Loucy (cell line): ENCODE measurements at regions not wholly inside any gene's neighbourhood (a gene's known extent, or its start where the extent isn't known, plus 50 kb on each side); places are given as distances from the start of the nearest gene placed in this dataset.

Experiments used
- H2AFZ ChIP-seq: fragments of 200-600 bp; sonication (generic); 2 replicates; pipeline ENCODE4 v1.6.0; 2016; ENCODE audit warnings: antibody characterized with exemption, mild to moderate bottlenecking, low read length, moderate library complexity
- H3F3A ChIP-seq: fragments of 200-600 bp; 2 replicates; pipeline ENCODE4 v1.6.0; 2016; ENCODE audit warnings: antibody characterized with exemption, low read depth, mild to moderate bottlenecking
- H3K27me3 ChIP-seq: fragments of 200-600 bp; sonication (generic); 2 replicates; pipeline ENCODE4 v1.6.1; 2014; ENCODE audit warnings: low read length, mild to moderate bottlenecking; ENCODE audit not compliant: insufficient read depth, poor library complexity, severe bottlenecking
- H3K36me3 ChIP-seq: fragments of 200-600 bp; sonication (generic); 2 replicates; pipeline ENCODE4 v1.6.1; 2016; ENCODE audit warnings: low read length; ENCODE audit not compliant: insufficient read depth
- H3K4me1 ChIP-seq: fragments of 200-600 bp; sonication (generic); 2 replicates; pipeline ENCODE4 v1.5.1; 2014; ENCODE audit warnings: low read length, mild to moderate bottlenecking; ENCODE audit not compliant: insufficient read depth, poor library complexity, severe bottlenecking
- H3K4me2 ChIP-seq: fragments of 200-600 bp; sonication (generic); 2 replicates; pipeline ENCODE4 v1.6.0; 2014; ENCODE audit warnings: antibody characterized with exemption, low read length, low read depth, mild to moderate bottlenecking; ENCODE audit not compliant: poor library complexity, severe bottlenecking
- H3K4me3 ChIP-seq: fragments of 200-600 bp; sonication (generic); 2 replicates; pipeline ENCODE4 v1.5.1; 2014; ENCODE audit warnings: low read length, mild to moderate bottlenecking, mixed read lengths; ENCODE audit not compliant: poor library complexity, severe bottlenecking
- H3K79me2 ChIP-seq: fragments of 200-600 bp; sonication (generic); 2 replicates; pipeline ENCODE4 v1.6.1; 2014; ENCODE audit warnings: low read length; ENCODE audit not compliant: insufficient read depth
- H3K9ac ChIP-seq: fragments of 200-600 bp; sonication (generic); 2 replicates; pipeline ENCODE4 v1.6.0; 2014; ENCODE audit warnings: mild to moderate bottlenecking, low read depth, low read length, moderate library complexity; ENCODE audit not compliant: poor library complexity, severe bottlenecking
- H3K9me2 ChIP-seq: fragments of 200-600 bp; sonication (generic); replicated peaks from 2 replicates; pipeline ENCODE4 v1.6.1; 2016; ENCODE audit warnings: low read depth, low read length, mixed read lengths
- H3K9me3 ChIP-seq: fragments of 200-600 bp; sonication (generic); 2 replicates; pipeline ENCODE4 v1.6.1; 2014; ENCODE audit warnings: mild to moderate bottlenecking, antibody characterized with exemption, low read length, low read depth; ENCODE audit not compliant: insufficient read depth
- H4K20me1 ChIP-seq: fragments of 200-600 bp; sonication (generic); 2 replicates; pipeline ENCODE4 v1.6.0; 2014; ENCODE audit warnings: antibody characterized with exemption, low read length, mild to moderate bottlenecking; ENCODE audit not compliant: insufficient read depth, poor library complexity, severe bottlenecking
- CTCF ChIP-seq: fragments of 200-600 bp; sonication (generic); conservative IDR thresholded peaks from 2 replicates; pipeline ENCODE4 v1.5.1; 2014; ENCODE audit warnings: mild to moderate bottlenecking, antibody characterized with exemption, low read length
- EZH2phosphoT487 ChIP-seq: fragments of 200-600 bp; IDR thresholded peaks from 2 replicates; pipeline ENCODE4 v1.6.1; 2018; ENCODE audit warnings: antibody characterized with exemption, mild to moderate bottlenecking, moderate library complexity, borderline replicate concordance

GRCh38 chr9:88652876-88653275 is 117.9 kb downstream of the NXNL2 start:
- TF ChIP-seq EZH2phosphoT487 (no peak), CTCF (no peak)
- Histone ChIP-seq H3K9me3 (no peaks in the 10 kb centered on the region), H3K9me2 (no peaks in the 10 kb centered on the region), H3K79me2 (no peaks in the 10 kb centered on the region), H4K20me1 (no peaks in the 10 kb centered on the region), H3K4me2 (no peak overlapping the region), H3K4me3 (no peak overlapping the region), H3K36me3 (no peaks in the 10 kb centered on the region), H3K27me3 (no peaks in the 10 kb centered on the region), H3K4me1 (no peaks in the 10 kb centered on the region), H3K9ac (no peak overlapping the region), H2AFZ (no peak overlapping the region; the same call in 1 of the 2 replicates), H3F3A (no peaks in the 10 kb centered on the region)

GRCh38 chr9:88653406-88653805 is 118.4 kb downstream of the NXNL2 start:
- Histone ChIP-seq H3K79me2 (no peaks in the 10 kb centered on the region), H3K4me1 (no peaks in the 10 kb centered on the region), H3K9me3 (no peaks in the 10 kb centered on the region), H3K4me3 (no peak overlapping the region), H2AFZ (no peak overlapping the region), H3F3A (no peaks in the 10 kb centered on the region), H3K9ac (no peak overlapping the region), H3K27me3 (no peaks in the 10 kb centered on the region), H4K20me1 (no peaks in the 10 kb centered on the region), H3K4me2 (no peak overlapping the region), H3K36me3 (no peaks in the 10 kb centered on the region), H3K9me2 (no peaks in the 10 kb centered on the region)
- TF ChIP-seq EZH2phosphoT487 (no peak), CTCF (no peak)

GRCh38 chr9:88653911-88654310 is 118.9 kb downstream of the NXNL2 start:
- Histone ChIP-seq H3F3A (no peaks in the 10 kb centered on the region), H3K27me3 (no peaks in the 10 kb centered on the region), H3K4me3 (no peak overlapping the region), H3K4me2 (no peak overlapping the region), H3K9ac (no peak overlapping the region), H2AFZ (no peak overlapping the region), H3K36me3 (no peaks in the 10 kb centered on the region), H3K4me1 (no peaks in the 10 kb centered on the region), H3K9me2 (no peaks in the 10 kb centered on the region), H4K20me1 (no peaks in the 10 kb centered on the region), H3K9me3 (no peaks in the 10 kb centered on the region), H3K79me2 (no peaks in the 10 kb centered on the region)
- TF ChIP-seq CTCF (no peak), EZH2phosphoT487 (no peak)
